HG02840 (cell line): ENCODE measurements at regions not wholly inside any gene's neighbourhood (a gene's known extent, or its start where the extent isn't known, plus 50 kb on each side); places are given as distances from the start of the nearest gene placed in this dataset.

Source experiments
- ATAC-seq: cut with Tn5 transposase; IDR thresholded peaks from one replicate; pipeline ENCODE4 v1.9.1; 2021; ENCODE audit warnings: mild to moderate bottlenecking, moderate library complexity, moderate number of reproducible peaks; ENCODE audit not compliant: unreplicated experiment, low FRiP score

DNA sequence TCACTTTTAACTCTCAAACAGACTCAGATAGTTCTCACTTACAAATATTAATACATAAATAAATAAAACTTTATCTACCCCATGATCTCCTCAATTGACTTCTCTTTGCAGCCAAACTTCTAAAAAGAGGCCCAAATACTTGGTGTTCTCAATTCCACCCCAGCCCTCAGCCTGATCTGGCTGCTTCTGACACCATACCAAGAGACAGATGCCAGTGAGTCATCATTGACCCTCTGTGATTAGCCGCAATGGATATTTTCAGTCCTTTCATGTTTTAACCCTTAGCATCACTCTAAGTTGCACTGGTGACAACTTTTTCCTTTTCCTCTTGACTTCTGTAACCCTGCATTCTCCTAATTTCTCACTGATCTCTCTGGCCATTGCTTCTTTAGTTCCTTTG, 184.1 kb upstream of the ARHGAP20 start:
- ATAC-seq, result no peak

DNA sequence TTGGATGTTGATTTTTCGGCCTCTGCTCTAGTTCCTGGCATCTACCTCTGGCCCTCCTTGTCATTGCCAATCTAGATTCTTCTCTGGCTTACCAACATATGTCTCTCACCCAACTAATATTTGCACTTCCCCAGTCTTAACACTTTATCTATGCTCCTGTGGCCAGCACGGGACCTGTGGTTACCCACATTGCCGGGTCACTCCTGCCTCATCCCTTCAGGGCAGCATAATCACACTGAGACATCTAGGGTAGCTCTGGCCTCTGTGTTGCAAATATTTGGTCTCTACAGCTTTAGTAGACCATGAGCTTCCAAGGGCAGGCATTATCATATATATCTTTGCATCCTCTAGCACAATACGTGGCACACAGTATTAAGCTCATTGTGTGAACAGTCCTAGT, 182.0 kb upstream of the ARHGAP20 start:
- no peak for ATAC-seq

DNA sequence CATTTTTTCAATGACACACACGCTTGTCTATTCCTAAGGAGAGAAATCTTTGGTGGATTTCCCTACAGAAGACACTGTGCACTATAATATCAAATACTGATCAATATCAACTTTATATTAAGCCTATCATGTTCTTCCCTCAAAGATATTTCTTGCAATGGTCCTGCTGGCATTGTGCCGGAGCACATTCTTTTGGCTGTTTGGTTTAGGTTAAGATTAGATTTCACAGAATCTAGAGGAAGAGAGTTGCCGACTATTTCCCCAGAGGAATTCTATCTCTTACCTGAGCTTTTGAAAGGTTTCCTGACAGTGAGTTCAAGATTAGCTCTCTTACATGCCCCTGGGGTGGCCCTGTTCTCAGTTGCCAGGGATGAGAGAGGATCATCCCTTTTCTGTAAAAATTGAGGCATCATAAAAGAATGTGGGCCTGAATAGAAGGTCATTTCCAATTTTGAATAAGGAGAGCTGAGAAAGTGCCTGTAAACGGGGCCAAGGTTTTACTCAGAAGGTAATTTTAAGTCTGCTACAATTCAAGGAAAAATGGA, 180.6 kb upstream of the ARHGAP20 start:
- no peak for ATAC-seq

DNA sequence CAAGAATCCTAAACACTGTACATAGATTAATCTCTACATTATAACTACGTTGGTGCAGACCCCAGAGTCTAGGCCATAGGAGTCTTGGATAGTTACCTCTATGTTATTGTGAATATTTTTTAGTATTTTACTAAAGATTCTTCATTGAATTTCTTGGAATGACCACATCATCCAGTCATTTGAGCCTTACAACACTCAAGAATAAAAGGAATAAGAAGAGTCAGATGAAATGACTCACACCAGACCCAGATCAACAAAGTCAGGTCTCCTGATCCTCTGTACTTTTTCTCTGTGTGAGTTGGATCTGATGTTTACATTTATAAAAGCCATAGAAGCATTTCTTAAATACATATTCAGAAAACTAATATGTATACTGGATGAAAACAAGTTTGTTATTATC, 179.2 kb upstream of the ARHGAP20 start:
- no peak for ATAC-seq

DNA sequence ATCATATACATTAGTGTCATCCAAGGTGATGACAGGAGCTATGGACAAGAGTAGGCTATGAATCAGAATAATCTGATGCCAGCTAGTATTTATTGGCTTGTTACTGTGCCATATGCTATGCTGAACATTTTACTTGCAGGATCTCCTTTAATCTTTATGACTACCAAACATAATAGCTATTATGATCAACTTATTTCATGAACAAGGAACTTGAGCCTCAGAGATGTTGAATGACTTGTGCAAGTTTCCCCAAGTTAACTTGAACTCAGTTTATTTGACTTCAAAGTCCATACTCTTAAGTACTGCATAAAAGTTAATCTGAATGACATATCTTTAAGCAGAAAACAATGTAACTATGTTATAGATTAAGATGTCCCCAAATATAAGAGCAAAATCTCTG, 178.8 kb upstream of the ARHGAP20 start:
- ATAC-seq, result no peak

DNA sequence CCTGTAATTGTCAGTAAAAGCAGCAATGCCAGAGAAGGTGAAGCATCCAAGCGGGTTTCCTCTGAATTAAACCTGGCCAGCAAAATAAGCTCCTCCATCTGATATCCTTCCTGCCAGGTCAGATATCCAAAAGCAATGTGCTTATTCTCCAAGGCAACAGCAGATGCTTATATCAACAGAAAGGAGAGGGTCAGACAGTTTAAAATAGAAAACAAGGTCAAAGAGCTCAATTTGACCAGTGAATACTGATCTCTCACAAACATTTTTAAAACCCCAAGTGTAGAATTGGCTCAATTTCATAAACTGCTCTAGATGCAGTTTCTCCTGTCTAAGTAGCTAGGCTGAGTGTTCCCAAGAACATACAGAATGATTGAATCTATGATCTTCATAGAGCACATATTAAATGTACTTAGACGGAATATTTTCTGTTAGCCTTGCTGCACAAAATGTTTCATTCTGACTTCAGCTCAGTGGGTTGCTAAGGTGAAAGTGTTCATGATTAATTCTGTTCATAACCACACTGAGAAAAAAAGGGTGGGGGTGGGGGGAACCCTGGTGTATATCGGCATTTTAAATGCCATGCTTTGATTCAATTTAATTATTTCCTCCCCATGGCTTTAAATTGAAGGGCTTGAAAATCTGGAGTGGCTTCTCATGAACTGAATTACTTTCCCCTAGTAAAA, 174.2 kb upstream of the ARHGAP20 start:
- no peak for ATAC-seq

DNA sequence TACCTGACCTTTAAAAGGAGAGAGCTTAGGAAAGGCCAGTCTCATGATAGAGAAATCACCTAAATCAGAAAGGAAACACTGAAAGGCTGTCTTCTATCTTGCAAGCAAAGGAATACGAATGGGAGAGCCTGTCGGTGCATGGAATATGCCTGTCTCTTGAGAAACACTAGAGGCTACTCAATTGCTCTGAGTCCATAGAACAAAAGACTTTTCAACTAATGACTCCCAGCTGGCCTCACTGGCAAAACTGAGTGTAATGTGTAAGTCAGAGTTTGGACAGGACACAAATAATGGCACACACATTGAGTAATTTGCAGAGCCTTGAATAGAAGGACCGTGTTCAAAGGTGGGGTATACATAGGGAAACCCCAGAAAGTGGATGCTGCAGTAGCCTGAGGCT, 171.0 kb upstream of the ARHGAP20 start:
- ATAC-seq, result no peak

DNA sequence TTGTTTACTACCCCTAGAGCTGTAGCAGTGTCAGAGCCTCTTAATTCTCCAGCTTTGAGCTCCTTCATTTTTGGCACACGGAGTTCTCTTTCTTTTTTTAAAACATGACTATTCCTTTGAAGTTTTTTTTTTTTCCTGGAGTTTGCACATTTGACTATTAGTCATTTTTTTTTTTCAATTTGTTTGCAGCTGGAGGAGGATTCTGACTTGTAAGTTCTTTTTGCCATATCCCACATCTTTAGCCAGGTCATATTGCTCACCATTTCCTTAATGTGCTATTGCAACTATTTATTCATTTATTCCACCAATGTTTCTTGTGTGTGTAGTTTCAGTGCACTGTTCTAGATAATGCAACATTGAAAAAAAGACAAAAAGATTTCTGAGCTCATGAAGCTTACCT, 166.3 kb upstream of the ARHGAP20 start:
- ATAC-seq, result no peak

DNA sequence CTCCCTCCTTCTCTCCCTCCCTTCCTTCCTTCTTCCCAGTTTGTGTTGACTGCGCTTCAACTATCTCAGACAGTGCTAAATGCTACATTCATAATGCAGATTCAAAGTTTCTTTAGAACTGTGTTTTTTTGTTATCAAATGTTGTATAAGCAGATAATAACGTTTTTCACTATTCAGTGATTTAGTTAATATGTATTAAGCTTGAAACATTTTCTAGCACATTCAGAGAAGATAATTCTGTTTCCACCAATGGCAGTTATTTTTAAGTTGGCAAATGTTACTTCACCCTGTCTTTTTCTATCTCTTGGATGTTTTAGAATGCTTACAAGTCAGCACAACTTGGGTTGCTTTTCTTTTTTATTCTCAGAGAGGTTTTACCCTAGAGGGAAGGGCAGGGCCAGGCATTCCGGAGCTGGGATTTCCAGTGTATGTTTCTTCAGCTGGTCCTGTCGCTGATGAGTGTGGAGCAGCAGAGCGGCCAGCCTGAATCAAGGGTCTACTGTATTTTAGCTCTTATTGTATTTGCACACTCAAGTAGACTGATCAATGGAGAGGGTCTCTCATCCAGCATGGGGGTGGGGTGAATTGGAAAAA, 162.3 kb upstream of the ARHGAP20 start:
- ATAC-seq, result no peak

DNA sequence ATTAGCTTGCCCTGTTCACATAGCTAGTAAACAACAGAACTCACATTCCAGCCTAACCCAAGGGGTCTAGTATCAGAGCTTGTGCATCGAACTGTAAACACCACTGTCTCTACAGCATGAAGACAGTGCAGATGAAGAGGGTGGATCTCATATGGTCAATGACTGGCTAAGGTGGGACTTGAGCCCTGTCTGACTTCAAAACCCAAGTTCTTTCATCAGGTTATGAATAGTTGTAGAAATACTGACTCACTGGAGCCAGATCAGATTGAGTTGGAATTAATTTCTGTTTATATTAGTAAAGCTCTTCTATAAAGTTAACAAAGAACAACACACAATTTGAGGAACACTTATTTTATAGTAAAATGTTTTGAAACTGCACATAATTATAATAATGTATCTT, 161.7 kb upstream of the ARHGAP20 start:
- ATAC-seq, result no peak

DNA sequence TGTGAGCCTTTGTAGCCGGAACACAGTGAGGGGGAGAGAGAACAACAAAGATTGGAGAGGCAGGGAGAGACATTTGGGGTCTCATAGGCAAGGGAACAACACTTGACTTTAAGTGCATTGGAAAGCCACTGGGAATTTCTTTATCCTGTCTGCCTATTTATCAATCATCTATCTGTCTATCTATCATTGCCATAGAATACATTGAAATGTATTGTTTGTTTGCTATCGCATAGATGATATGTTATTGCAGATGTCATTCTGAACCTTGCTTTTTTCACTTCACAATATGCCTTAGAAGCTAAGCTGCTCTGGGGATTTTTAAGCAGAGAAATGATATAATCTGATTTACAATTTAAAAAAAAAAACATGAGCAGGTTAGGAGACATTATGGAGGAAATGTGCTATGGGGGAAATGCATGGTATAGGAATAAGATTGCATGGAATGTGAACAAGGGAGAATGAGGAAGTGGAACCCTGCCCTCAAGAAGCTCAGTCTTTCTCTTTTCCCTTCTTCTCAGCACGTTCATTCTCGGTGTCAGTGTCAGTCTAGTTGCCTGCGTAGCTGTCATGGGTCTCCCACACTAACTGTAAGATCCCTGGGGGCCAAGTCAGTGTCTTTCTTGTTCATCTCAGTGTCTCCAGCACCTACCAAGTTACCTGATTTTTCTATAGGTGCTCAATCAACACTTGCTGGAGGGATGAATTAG, 158.7 kb upstream of the ARHGAP20 start:
- ATAC-seq, result no peak

DNA sequence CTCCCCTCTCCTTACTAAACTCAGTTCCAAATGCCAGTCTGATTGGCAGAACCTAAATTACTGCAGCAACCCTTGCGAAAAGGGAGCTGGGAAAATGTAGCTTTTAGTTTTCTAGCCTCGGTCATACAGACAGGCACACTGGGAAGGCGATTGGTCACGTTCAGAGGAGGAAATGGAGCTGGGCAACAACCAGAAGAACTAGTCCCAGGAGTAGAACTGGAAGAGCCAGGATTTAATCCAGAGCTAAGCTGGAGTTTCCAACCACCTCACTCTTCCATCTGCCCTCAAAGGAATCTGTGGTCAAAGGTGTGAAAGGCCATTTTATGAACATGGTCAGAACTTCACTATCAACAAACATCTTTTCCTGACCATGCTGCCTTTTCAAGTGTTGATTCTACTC, 155.7 kb upstream of the ARHGAP20 start:
- ATAC-seq, result no peak

DNA sequence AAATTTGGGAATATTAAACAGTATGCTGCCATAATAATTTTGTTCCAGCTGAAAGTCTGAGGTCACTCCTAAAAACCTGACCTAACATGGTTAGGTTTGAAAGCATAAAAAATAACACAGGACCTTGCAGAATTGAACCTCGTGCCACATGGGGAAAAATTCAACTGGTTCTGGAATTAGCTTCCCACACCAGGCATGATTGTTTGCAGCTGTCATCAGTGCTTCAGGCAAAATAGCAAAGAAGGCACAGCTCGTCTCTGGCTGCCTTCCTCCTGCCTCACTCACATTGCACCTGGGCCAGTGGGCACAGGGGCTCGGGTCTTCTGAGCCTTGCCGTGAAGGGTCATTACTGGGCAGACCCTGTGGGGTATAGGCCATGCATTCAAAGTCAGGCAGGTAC, 153.8 kb upstream of the ARHGAP20 start:
- ATAC-seq, result no peak

DNA sequence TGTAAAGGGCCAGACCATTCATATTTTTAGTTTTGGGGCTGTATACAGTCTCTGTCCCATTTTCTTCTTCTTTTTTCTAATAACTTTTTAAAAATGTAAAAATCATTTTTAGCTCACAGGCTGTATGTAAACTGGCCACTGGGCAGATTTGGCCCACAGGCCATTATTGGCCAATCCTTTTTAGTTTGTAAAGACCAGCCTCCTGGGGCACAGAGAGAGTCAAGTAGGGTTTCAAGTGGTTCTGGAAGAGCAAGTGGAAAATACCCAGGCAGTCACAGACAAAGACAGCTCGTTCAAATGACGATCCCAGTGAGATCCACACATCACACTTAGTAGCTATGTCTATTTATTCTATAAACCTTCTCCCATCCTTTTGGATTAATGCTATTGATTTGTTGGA, 150.2 kb upstream of the ARHGAP20 start:
- ATAC-seq, result no peak

DNA sequence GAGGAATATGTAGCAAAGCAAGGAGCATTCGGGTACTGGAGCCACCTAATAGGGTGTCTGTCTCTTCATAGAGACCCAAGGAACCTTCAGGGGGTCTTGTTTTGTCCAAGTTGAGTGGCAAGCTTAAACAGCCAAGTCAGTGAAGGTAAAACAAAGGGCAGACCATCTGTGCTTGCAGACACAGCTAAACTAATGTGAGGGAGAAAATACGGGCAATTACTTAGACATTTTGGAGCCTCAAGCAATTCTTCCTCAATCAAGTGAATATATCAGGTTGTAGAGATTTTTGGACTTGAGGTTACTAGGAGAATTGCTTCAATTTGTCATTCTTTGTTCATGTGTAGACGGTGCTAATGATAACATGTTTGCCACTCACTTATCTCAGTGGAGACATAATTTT, 148.2 kb upstream of the ARHGAP20 start:
- ATAC-seq, result no peak

DNA sequence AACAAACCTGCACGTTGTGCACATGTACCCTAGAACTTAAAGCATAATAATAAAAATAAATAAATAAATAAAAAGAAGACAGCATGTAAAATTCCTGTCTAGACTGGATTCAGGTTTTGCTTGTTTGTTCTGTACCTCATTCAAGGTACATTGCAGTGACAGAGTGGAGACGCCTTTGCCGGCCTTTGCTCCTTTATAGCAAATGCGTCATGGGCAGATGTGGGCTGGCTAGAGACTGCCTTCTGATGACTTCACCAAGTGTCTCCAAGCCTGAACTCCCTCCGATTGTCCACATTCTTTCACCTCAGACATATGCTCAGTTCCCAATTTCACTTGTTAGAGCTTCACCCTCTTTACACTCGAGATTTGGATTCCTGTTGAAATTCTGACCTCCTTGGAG, 147.8 kb upstream of the ARHGAP20 start:
- ATAC-seq, result no peak

DNA sequence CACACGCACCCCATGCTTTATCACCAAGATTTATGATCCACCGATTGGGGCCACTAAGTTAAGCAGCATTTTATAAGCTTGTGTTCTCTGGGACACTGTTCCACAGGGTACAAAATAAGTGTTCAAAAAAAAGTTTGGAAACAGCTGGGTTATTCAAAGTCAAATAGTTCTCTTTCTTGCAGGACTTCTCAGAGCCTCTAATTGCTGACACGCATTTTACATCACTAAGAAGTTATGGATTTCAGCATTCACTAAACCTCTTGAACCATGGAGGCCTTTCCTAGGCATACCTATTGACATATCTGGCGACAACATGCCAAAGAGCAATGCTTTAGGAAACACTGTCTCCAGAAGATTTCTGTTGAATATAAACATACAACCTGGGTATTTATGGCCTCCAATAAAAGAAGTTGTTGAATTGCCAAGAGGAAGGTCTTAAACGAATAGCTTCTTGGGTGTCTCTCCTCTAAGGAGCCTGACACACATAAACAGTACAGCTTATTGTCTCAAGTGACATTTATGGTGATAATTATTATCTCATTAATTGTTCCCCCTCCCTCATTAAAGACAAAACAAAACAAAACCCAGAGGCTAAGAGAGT, 147.1 kb upstream of the ARHGAP20 start:
- ATAC-seq, result no peak

DNA sequence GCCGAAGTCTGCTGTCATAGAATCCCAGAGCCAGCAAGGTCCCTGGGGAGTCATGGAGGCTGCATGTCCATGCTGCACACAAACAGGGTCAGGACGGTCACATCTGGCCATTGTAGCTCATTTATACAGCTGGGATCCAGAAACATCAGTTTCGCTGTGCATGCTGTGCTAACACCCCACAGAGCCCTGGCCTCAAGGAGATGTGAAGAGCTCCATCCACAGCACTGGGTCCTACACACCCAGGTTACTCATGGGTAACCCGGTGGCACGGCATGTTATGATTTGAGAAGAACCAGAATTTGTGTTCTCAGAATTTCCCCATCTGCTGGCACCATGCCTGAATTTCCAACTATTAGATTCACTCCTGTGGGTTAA, 146.3 kb upstream of the ARHGAP20 start:
- no peak for ATAC-seq

DNA sequence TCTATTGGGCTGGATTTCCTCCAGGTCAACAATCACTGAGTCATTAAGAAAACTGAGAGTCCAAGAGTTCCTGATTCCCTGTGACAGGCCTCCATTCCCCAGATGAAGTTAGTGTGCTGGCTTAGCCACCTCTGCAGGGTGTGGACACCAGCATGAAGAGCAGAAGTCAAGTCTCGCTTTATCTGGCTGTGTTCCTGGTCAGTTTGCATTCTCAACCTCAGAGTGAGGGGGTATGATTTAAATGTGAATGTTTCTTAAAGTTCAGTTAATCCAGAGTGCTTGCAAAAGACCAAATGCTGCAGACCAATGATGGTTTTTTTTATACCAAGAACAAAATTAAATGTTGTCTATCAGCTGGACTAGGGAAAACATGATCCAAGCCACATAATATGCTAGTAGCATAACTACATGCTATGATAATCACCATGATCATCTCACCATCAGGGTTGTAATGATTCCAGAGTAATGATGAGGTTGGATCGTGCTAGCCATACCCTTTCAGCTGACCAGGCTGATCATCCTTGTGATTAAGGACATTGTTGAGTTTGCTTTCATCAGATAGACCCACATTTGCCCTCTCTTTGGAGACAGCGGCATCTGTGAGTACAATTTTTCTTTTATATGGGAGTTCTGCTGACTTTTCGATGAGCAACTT, 145.8 kb upstream of the ARHGAP20 start:
- no peak for ATAC-seq

DNA sequence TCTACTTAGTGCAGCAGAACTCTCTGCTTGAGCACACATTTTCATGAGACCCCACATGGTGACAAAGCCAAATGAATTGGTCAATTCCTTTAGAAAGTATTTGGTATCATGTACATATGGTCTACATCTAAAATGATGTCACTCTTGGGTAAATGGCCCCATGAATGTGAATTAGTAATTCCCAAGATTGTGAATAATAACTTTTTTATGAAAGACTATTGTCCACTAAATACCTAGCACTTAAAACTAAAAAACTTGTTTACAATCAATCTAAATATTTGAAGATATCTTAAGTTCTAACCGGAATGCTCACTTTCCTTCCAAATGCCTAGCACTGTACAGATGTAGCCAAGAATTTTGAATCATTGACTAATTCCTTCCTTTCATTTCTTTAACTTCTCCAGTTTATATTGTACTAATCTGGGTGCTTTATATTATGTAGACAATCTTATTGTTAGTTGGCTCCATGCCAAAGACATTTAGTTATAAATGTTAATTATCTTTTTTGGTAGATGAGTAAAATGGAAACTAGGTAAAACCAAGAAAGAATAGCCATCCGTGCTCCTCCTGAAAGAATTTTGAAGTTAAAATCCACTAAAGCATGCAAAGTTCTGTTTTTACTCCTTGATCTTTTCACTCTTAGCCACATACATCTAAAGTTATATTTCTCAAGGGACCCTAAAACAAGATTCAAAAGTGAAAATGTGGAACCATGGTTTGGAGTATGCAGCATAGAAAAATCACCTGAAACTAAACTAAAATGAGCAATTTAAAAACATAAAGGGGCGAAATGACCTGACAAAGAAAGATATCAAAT, 145.0 kb upstream of the ARHGAP20 start:
- ATAC-seq, result no peak
